Thyroid gland (tissue), 4 donors: ENCODE measurements at regions not wholly inside any gene's neighbourhood (a gene's known extent, or its start where the extent isn't known, plus 50 kb on each side); places are given as distances from the start of the nearest gene placed in this dataset.

ENCODE experiments used
- DNase-seq, 2 donors: peaks; one replicate each; pipeline ENCODE4 v3.0.0-alpha.2; 2019
- H3K27ac ChIP-seq, 3 donors: fragments of 200-600 bp; sonication (generic); 1 replicate in 2 of 3; 2 replicates in 1 of 3; pipeline ENCODE4 v1.5.1; 2016 to 2019; ENCODE audit warnings: mild to moderate bottlenecking in 1 of 3, moderate library complexity in 1 of 3
- H3K27me3 ChIP-seq: fragments of 200-600 bp; sonication (generic); one replicate; pipeline ENCODE4 v1.5.1; 2019
- H3K36me3 ChIP-seq, 2 donors: fragments of 200-600 bp; sonication (generic); one replicate each; pipeline ENCODE4 v1.5.1; 2016 to 2019
- H3K4me1 ChIP-seq, 2 donors: fragments of 200-600 bp; sonication (generic); one replicate each; pipeline ENCODE4 v1.5.1; 2017 to 2019
- H3K4me3 ChIP-seq, 3 donors: fragments of 200-600 bp; sonication (generic); replicated peaks in 1 of 3; 1 replicate in 2 of 3; 2 replicates in 1 of 3; pipeline ENCODE4 v1.5.1; 2016; ENCODE audit warnings: mild to moderate bottlenecking in 1 of 3
- H3K9me3 ChIP-seq: fragments of 200-600 bp; sonication (generic); one replicate; pipeline ENCODE4 v1.5.1; 2017
- CTCF ChIP-seq, 6 experiments: fragments of 200-600 bp in 3 of 6; fragments of 450-650 bp in 3 of 6; sonication (generic) in 3 of 6; IDR thresholded peaks; one replicate each; pipeline ENCODE4 v1.5.1; 2016 to 2019; ENCODE audit warnings: antibody characterized with exemption in 6 of 6, mild to moderate bottlenecking in 2 of 6, inconsistent platforms in 1 of 6, moderate library complexity in 1 of 6
- POLR2A ChIP-seq, 2 donors: fragments of 450-650 bp; IDR thresholded peaks; one replicate each; pipeline ENCODE4 v1.6.1; 2017; ENCODE audit warnings: antibody characterized with exemption in 2 of 2, mild to moderate bottlenecking in 2 of 2, moderate library complexity in 1 of 2
- WGBS, 2 donors: methylation state at CpG; one replicate each; pipeline ENCODE4 v1.1.5; 2017; 5-methylcytosine and 5-hydroxymethylcytosine counted together
- intact Hi-C: fragments of 100-400 bp; cut with DNase I; formaldehyde crosslinking; loops from one replicate; pipeline ENCODE4 v1.15.1; 2023

- Histone ChIP-seq H3K4me3 (no peak overlapping the region), H3K4me1 (no peaks in the 10 kb centered on the region), H3K27ac (no peak overlapping the region), H3K9me3 (no peaks in the 10 kb centered on the region), H3K36me3 (no peaks in the 10 kb centered on the region), H3K27me3 (no peaks in the 10 kb centered on the region)
- no peak for DNase-seq
- intact Hi-C loops = no loop called here
- TF ChIP-seq POLR2A (IDR thresholded peaks at IDR 0.05) (no peak), CTCF (IDR thresholded peaks at IDR 0.05) (no peak)
Observed at GRCh38 chr18:67845035-67845434, 328.5 kb upstream of the DSEL start.

GRCh38 chr18:67840379-67840778, 323.9 kb upstream of the DSEL start:
- intact Hi-C loops = no loop called here
- H3K36me3 ChIP-seq = no peaks in the 10 kb centered on the region
- no peaks in the 10 kb centered on the region for H3K27me3 ChIP-seq
- H3K9me3 ChIP-seq = no peaks in the 10 kb centered on the region
- no peak overlapping the region for H3K27ac ChIP-seq
- 69 to 78% methylated on average over 5 of the region's 5 CpGs for WGBS, 2 donors
- no peak overlapping the region for H3K4me3 ChIP-seq
- TF ChIP-seq POLR2A (IDR thresholded peaks at IDR 0.05) (no peak), CTCF (IDR thresholded peaks at IDR 0.05) (no peak)
- no peaks in the 10 kb centered on the region for H3K4me1 ChIP-seq
- DNase-seq = no peak

- no peaks in the 10 kb centered on the region for H3K4me1 ChIP-seq
- H3K36me3 ChIP-seq = no peaks in the 10 kb centered on the region
- H3K4me3 ChIP-seq = no peak overlapping the region
- H3K27me3 ChIP-seq = no peaks in the 10 kb centered on the region
- intact Hi-C loops = no loop called here
- no peak for TF ChIP-seq POLR2A (IDR thresholded peaks at IDR 0.05)
- TF ChIP-seq CTCF (IDR thresholded peaks at IDR 0.05) = no peak
- WGBS, 2 donors = 87 to 92% methylated on average over 2 of the region's 2 CpGs
- no peak overlapping the region for H3K27ac ChIP-seq
- no peak for DNase-seq
- no peaks in the 10 kb centered on the region for H3K9me3 ChIP-seq
Observed at GRCh38 chr18:67818432-67818831, 301.9 kb upstream of the DSEL start.

GRCh38 chr18:67815280-67815679, 298.8 kb upstream of the DSEL start:
- Histone ChIP-seq H3K9me3 (no peaks in the 10 kb centered on the region), H3K36me3 (no peaks in the 10 kb centered on the region), H3K4me3 (no peak overlapping the region), H3K4me1 (no peaks in the 10 kb centered on the region), H3K27me3 (no peaks in the 10 kb centered on the region), H3K27ac (no peak overlapping the region)
- no peak for DNase-seq
- intact Hi-C loops = no loop called here
- WGBS, 2 donors = 92 to 95% methylated on average over 1 of the region's 1 CpG
- TF ChIP-seq POLR2A (IDR thresholded peaks at IDR 0.05) = no peak

- Histone ChIP-seq H3K4me3 (no peak overlapping the region), H3K36me3 (no peaks in the 10 kb centered on the region), H3K9me3 (no peaks in the 10 kb centered on the region), H3K27ac (no peak overlapping the region), H3K4me1 (no peaks in the 10 kb centered on the region), H3K27me3 (no peaks in the 10 kb centered on the region)
- WGBS, 2 donors = 84 to 86% methylated on average over 4 of the region's 4 CpGs
- intact Hi-C loops = no loop called here
- DNase-seq = no peak
- TF ChIP-seq CTCF (IDR thresholded peaks at IDR 0.05) = no peak
- TF ChIP-seq POLR2A (IDR thresholded peaks at IDR 0.05) = no peak
Observed at GRCh38 chr18:67813380-67814028, 297.0 kb upstream of the DSEL start.

- H3K4me3 ChIP-seq = no peak overlapping the region
- H3K27ac ChIP-seq = no peak overlapping the region
- no peaks in the 10 kb centered on the region for H3K9me3 ChIP-seq
- WGBS, 2 donors = 87% methylated on average over 6 of the region's 6 CpGs
- no peaks in the 10 kb centered on the region for H3K27me3 ChIP-seq
- H3K4me1 ChIP-seq = no peaks in the 10 kb centered on the region
- no peaks in the 10 kb centered on the region for H3K36me3 ChIP-seq
- DNase-seq = no peak
- TF ChIP-seq CTCF (IDR thresholded peaks at IDR 0.05) (no peak), POLR2A (IDR thresholded peaks at IDR 0.05) (no peak)
- intact Hi-C loops = no loop called here
Observed at GRCh38 chr18:67805261-67805660, 288.7 kb upstream of the DSEL start.
